ENCODE measurements at regions not wholly inside any gene's neighbourhood (a gene's known extent, or its start where the extent isn't known, plus 50 kb on each side); places are given as distances from the start of the nearest gene placed in this dataset.

DNA sequence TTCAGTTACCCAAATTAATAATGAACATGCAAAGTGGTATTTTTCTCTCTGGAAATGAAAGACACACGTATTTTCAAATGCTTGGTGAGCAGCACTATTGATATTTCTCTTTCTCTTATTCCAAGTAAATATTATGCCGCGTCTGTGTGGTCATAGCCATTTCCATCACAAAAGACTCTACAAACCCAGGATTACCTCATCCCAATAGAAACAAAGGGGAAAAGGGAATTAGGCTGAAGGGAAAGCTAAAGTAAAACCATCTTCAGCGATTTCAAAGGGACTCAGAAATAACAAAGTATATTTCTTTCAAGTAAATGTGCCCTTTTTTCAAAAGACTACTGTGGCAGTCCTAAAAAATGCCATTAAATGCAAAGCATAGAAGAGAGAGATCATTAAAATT, 62.0 kb upstream of the FST start:
- DNase-seq (ENCODE audit: low spot score): no peak

DNA sequence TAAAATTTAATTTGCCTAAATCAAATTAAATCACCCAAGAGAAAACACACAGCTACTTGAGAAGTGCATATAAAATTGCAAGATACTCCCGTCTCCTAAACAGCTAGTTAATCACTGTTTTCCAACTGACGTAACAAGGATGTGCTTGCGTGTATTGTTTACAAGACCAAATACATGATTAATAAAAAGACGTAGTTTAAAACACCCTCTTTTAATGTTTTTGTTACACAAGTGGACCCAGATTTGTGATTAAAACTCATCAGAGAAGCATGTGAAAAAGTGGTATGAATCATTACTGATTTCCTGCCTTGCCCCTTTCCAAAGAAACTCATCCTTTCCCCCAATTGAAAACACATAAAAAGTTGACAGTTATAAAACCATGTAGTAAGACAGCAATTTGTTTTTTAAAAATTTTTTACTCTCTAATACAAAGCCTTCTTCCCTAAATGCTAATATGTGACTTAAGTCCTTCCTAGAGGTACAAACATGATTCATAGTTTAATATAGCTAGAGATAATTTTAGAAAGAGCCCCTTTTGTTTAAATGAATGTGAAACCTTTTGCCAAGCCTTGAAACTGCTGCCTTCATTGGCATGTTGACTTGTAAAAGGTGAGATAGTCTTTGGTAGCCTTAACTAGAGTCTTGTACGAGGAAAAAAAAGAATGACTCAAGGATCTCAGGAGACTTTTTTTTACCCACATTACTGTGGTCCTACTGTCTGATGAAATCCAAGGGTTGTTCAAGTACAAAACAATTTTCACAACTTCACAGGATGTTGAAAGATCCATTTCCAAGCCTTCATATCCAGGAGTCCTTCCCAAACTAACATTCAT, 61.4 kb upstream of the FST start:
- no peak for DNase-seq (ENCODE audit: low spot score)

DNA sequence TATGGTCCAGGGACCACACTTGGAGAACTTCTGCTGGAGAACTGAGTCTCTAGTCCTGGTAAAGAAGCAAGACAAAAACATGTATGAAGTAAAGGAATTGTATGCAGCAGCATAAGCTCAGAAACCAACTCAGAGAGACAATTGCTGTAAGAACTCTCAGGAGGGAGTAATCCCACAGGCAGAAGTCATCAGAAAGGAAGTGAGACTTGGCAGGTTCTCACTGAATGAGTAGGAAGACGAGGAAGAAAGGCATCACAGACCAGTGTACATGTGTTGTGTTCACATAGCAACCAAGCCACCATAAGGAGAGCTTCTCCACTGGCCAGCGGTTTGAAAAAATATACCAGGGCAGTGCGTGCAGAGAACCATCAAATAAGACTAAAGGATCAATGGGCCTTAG, 57.9 kb upstream of the FST start:
- DNase-seq (ENCODE audit: low spot score): no peak

DNA sequence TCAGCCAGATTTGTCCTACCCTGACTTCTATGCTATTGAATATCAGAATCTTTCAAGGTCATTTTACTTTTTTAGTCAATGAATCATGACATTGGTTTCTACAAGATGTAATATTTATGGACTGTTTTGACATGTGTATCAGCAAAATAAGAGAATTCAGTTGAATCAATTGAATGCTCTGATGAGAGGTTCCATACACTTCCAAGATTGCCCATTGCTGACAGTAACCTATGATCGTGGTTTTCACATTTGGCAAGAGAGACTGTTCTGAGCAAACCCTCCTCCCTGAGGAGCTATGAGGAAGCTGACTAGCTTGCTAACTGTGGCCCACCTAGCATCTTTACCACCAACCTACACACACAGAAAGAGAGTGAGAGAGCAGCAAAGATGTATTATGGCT, 56.7 kb upstream of the FST start:
- DNase-seq (ENCODE audit: low spot score): no peak

DNA sequence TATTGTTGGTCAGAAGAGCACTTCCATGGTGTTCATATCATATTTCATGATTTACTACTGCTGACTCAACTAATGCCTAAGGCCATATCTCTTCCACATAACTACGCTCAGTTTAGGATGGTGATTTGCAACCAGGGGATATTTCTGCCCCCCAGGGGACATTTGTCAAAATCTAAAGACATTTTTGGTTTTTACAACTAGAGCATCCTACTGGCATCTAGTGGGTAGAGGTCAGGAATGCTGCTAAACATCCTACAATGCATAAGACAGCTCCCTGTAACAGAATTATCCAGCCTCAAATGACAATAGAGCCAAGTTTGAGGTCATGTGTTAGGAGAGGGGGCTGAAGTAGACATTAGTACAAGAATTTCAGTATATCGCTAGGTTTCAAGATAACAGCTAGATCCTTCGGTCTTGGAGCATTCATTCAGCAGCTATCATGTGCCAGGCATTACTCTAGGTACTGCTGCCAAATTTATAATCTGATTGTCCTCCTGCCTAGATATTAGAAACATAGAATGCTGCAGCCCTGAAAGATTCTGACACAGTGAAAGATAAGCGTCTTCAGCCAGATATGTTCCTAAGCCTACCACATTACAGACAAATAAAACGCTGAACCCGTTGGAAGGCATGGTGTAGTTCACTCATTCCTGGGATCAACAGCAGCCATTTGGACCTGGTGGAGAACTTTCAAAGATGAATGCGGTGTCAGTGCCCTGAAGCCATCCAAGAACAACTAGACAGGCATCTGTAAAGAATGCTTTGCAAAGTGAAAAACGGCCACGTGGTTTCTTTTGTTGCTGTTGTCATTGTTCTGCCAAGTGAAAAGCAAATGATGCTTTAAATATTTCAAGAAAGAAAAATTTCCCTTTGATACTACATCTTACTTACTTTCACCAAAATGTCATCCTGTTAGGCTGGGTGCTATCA, 55.5 kb upstream of the FST start:
- no peak for DNase-seq (ENCODE audit: low spot score)

- peak; percentile 60 for DNase-seq (ENCODE audit: low spot score)
Measured at GRCh38 chr5:53425687-53426511, 54.5 kb upstream of the FST start.

DNA sequence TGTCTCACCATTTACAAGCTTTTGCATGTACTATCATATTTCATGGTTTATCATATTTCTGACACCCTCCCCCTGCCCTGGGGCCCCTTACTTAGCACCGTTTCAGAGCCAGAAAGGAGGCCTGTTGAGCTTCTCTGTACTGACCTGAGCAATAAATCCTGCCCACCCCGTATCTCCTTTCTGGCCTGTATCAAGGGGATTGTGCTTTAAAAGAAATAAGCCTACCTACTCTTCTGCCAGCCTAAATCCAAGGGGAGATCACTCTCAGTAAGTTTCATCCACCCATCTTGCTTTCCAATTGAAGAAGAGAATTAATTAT, 54.0 kb upstream of the FST start:
- no peak for DNase-seq (ENCODE audit: low spot score)

DNA sequence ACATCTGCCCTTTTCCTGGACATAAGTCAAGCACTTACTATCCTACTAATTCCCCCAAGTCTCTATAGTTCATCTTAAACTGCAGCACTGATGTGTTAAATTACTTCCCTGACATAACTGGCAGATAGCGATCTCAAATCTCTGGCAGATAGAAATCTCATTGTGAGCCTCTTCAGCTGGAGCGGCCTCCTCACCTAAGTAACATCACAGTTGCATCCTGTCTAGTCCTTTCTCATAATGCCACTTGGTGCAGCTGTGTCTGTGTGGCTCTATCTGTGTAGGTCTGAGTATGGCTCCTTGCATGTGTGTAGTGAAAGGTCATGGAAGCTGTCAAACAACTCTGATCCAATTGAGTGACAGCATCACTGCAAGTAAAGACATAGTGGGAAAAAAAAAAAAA, 53.6 kb upstream of the FST start:
- DNase-seq (ENCODE audit: low spot score): no peak

- no peak for DNase-seq (ENCODE audit: low spot score)
Measured at GRCh38 chr5:53427965-53428364, 52.5 kb upstream of the FST start.

GRCh38 chr5:53429706-53430105, 50.7 kb upstream of the FST start:
- no peak for DNase-seq (ENCODE audit: low spot score)

DNA sequence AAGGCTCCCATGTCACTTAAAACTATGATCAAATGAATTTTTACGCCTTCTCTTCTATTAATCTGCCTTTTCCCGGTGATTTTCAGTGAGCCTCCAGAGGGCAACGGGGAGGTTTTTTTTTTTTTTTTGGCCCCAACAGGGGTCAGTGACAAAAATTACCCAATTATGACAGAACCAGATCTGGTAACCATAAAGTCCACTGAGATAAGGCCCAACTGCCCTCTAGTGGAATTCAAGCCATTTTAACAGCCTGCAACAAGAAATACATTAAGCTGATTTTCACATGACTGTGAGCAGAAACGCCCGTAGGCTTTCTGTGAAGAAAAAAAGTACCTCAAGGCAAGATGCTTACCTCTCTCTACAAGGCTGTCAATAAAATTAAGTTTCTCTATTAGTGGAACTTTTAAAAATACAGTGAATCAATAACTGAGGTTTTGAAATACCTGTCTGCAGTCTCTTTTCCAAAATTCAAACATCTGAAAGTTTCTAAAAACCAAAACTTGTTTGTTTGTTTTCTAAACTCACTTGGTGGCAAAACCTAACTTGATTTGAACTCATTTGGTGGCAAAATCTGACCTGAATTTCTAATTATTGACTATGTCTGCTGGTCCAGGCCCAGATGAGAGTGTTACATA, 49.7 kb upstream of the FST start:
- no peak for DNase-seq (ENCODE audit: low spot score)
